ENCODE measurements at regions not wholly inside any gene's neighbourhood (a gene's known extent, or its start where the extent isn't known, plus 50 kb on each side); places are given as distances from the start of the nearest gene placed in this dataset.

- DNase-seq (ENCODE audit: low spot score in 2 of 2): peak; percentile 23 to 52
- no peaks in the 10 kb centered on the region for H3K27me3 ChIP-seq
- WGBS, 2 donors: 49 to 73% methylated on average over 5 of the region's 5 CpGs
- no peak overlapping the region for H3K4me3 ChIP-seq
- no peaks in the 10 kb centered on the region for H3K36me3 ChIP-seq
- no peaks in the 10 kb centered on the region for H3K9me3 ChIP-seq
- TF ChIP-seq EP300 (IDR thresholded peaks at IDR 0.05): peak in 1 of 2 donors; percentile 52
- no peak for TF ChIP-seq CTCF (IDR thresholded peaks at IDR 0.05)
- H3K27ac ChIP-seq: no peak overlapping the region
- no peaks in the 10 kb centered on the region for H3K4me1 ChIP-seq
Measured at GRCh38 chr6:109308018-109308492, 74.2 kb downstream of the CD164 start.

GRCh38 chr6:109306733-109307132, 75.5 kb downstream of the CD164 start:
- no peaks in the 10 kb centered on the region for H3K9me3 ChIP-seq
- 90 to 98% methylated on average over 2 of the region's 2 CpGs for WGBS, 2 donors
- H3K36me3 ChIP-seq: no peaks in the 10 kb centered on the region

GRCh38 chr6:109305028-109305427, 77.2 kb downstream of the CD164 start:
- Histone ChIP-seq H3K36me3 (no peaks in the 10 kb centered on the region), H3K9me3 (no peaks in the 10 kb centered on the region), H3K27ac (peak overlapping the region in 1 of 4 donors; percentile 8), H3K4me1 (peaks cover 0 to 10% (median 0%) of the 10 kb centered on the region in 4 donors), H3K27me3 (no peaks in the 10 kb centered on the region), H3K4me3 (no peak overlapping the region)
- no peak for DNase-seq (ENCODE audit: low spot score in 2 of 2)
- TF ChIP-seq POLR2A (IDR thresholded peaks at IDR 0.05) (no peak), CTCF (IDR thresholded peaks at IDR 0.05) (no peak), EP300 (IDR thresholded peaks at IDR 0.05) (no peak)

More at GRCh38 chr6:109306733-109307132, 75.5 kb downstream of the CD164 start:
- no peaks in the 10 kb centered on the region for H3K27me3 ChIP-seq
- TF ChIP-seq CTCF (IDR thresholded peaks at IDR 0.05) (no peak), EP300 (IDR thresholded peaks at IDR 0.05) (no peak), POLR2A (IDR thresholded peaks at IDR 0.05) (no peak)
- no peak for DNase-seq (ENCODE audit: low spot score in 2 of 2)
- H3K27ac ChIP-seq: no peak overlapping the region
- no peak overlapping the region for H3K4me3 ChIP-seq
- H3K4me1 ChIP-seq: no peaks in the 10 kb centered on the region

- Histone ChIP-seq H3K27me3 (no peaks in the 10 kb centered on the region), H3K9me3 (no peaks in the 10 kb centered on the region), H3K4me1 (peaks cover 0 to 14% (median 0%) of the 10 kb centered on the region in 4 donors), H3K36me3 (no peaks in the 10 kb centered on the region), H3K4me3 (no peak overlapping the region), H3K27ac (peak overlapping the region in 1 of 4 donors; percentile 8)
- 47 to 52% methylated on average over 3 of the region's 3 CpGs for WGBS, 2 donors
- TF ChIP-seq CTCF (IDR thresholded peaks at IDR 0.05) (no peak), POLR2A (IDR thresholded peaks at IDR 0.05) (no peak), EP300 (IDR thresholded peaks at IDR 0.05) (no peak)
- DNase-seq (ENCODE audit: low spot score in 2 of 2): no peak
Measured at GRCh38 chr6:109304284-109305015, 77.8 kb downstream of the CD164 start.

- no peak overlapping the region for H3K27ac ChIP-seq
- TF ChIP-seq EP300 (IDR thresholded peaks at IDR 0.05): no peak
- TF ChIP-seq CTCF (IDR thresholded peaks at IDR 0.05): no peak
- TF ChIP-seq POLR2A (IDR thresholded peaks at IDR 0.05): no peak
Measured at GRCh38 chr6:109303640-109304283, 78.5 kb downstream of the CD164 start.

More at GRCh38 chr6:109303640-109304283, 78.5 kb downstream of the CD164 start:
- 58 to 79% methylated on average over 6 of the region's 6 CpGs for WGBS, 2 donors
- H3K4me1 ChIP-seq: peaks cover 0 to 14% (median 0%) of the 10 kb centered on the region in 4 donors
- H3K9me3 ChIP-seq: no peaks in the 10 kb centered on the region
- H3K27me3 ChIP-seq: no peaks in the 10 kb centered on the region
- no peak for DNase-seq (ENCODE audit: low spot score in 2 of 2)
- H3K4me3 ChIP-seq: no peak overlapping the region
- no peaks in the 10 kb centered on the region for H3K36me3 ChIP-seq

All from tibial nerve (tissue), 4 donors.